IMR-90 (cell line): ENCODE measurements at regions not wholly inside any gene's neighbourhood (a gene's known extent, or its start where the extent isn't known, plus 50 kb on each side); places are given as distances from the start of the nearest gene placed in this dataset.

ENCODE experiments used
- ATAC-seq: fragments of 200-7000 bp; cut with Tn5 transposase; 2 replicates; pipeline ENCODE4 v1.9.1; 2020; ENCODE audit warnings: low read depth, mild to moderate bottlenecking, moderate library complexity
- BruUV-seq: library from RNA; stranded (reverse); fragments of 400-500 nt; replicated peaks from 2 replicates; lab custom pipeline; 2021; lab: Mats Ljungman, UMichigan
- CTCF ChIA-PET: fragments of 300-600 bp; formaldehyde crosslinking; extraction: SDS; loops from one replicate; lab custom pipeline; 2021; ENCODE audit warnings: antibody characterized with exemption; lab: Yijun Ruan, JAX
- POLR2A ChIA-PET: fragments of 300-600 bp; sonication (Branson Sonifier 250); formaldehyde crosslinking; loops from one replicate; lab custom pipeline; 2022; ENCODE audit warnings: antibody characterized with exemption; ENCODE audit not compliant: unreplicated experiment; lab: Charles Lee
- DNase-seq: peaks from one replicate; pipeline ENCODE4 v3.0.0; 2013
- H2AFZ ChIP-seq: replicated peaks from 2 replicates; pipeline ENCODE3; 2013; ENCODE audit warnings: low read length, mild to moderate bottlenecking; ENCODE audit not compliant: poor library complexity
- H2AK5ac ChIP-seq: 2 replicates; pipeline ENCODE4 v1.6.1; 2013; ENCODE audit warnings: low read depth, low read length, inconsistent platforms
- H2AK9ac ChIP-seq: replicated peaks from 2 replicates; pipeline ENCODE3; 2013; ENCODE audit warnings: mild to moderate bottlenecking, low read depth, low read length, moderate library complexity; ENCODE audit not compliant: poor library complexity
- H2BK120ac ChIP-seq: 2 replicates; pipeline ENCODE4 v1.6.1; 2013; ENCODE audit warnings: low read depth, low read length, inconsistent platforms
- H2BK15ac ChIP-seq: 3 replicates; pipeline ENCODE4 v1.6.1; 2013; ENCODE audit warnings: low read depth, low read length, inconsistent platforms
- H2BK20ac ChIP-seq: 2 replicates; pipeline ENCODE4 v1.6.1; 2013; ENCODE audit warnings: low read depth, mild to moderate bottlenecking, inconsistent platforms, low read length, moderate library complexity
- H2BK5ac ChIP-seq: 2 replicates; pipeline ENCODE4 v1.6.1; 2013; ENCODE audit warnings: mild to moderate bottlenecking, low read depth, low read length, inconsistent platforms; ENCODE audit not compliant: poor library complexity, severe bottlenecking
- H3K14ac ChIP-seq: replicated peaks from 2 replicates; pipeline ENCODE4 v1.6.1; 2013; ENCODE audit warnings: low read depth, low read length, inconsistent platforms
- H3K18ac ChIP-seq: 2 replicates; pipeline ENCODE4 v1.6.1; 2013; ENCODE audit warnings: low read depth, low read length, control low read depth
- H3K23ac ChIP-seq: 2 replicates; pipeline ENCODE4 v1.6.1; 2013; ENCODE audit warnings: low read depth, low read length, inconsistent platforms
- H3K27ac ChIP-seq: 2 replicates; pipeline ENCODE4 v1.5.1; 2013; ENCODE audit warnings: mild to moderate bottlenecking, control low read depth, low read length; ENCODE audit not compliant: insufficient read depth
- H3K27me3 ChIP-seq: 2 replicates; pipeline ENCODE4 v1.6.1; 2013; ENCODE audit warnings: low read length; ENCODE audit not compliant: control insufficient read depth, insufficient read depth
- H3K36me3 ChIP-seq: 2 replicates; pipeline ENCODE4 v1.6.1; 2013; ENCODE audit warnings: low read length, mixed read lengths; ENCODE audit not compliant: control insufficient read depth, insufficient read depth
- H3K4ac ChIP-seq: 2 replicates; pipeline ENCODE4 v1.6.1; 2013; ENCODE audit warnings: low read depth, low read length, inconsistent platforms
- H3K4me1 ChIP-seq: 2 replicates; pipeline ENCODE4 v1.6.1; 2013; ENCODE audit warnings: low read length, mixed read lengths; ENCODE audit not compliant: control insufficient read depth, insufficient read depth
- H3K4me2 ChIP-seq: 2 replicates; pipeline ENCODE4 v1.6.1; 2013; ENCODE audit warnings: low read depth, mild to moderate bottlenecking, control low read depth, low read length, moderate library complexity
- H3K4me3 ChIP-seq: 2 replicates; pipeline ENCODE4 v1.5.1; 2013; ENCODE audit warnings: low read depth, mild to moderate bottlenecking, control low read depth, low read length, moderate library complexity; ENCODE audit not compliant: insufficient read depth
- H3K56ac ChIP-seq: 2 replicates; pipeline ENCODE4 v1.6.1; 2013; ENCODE audit warnings: low read length, inconsistent platforms; ENCODE audit not compliant: insufficient read depth; ENCODE audit errors: extremely low read depth
- H3K79me1 ChIP-seq, 2 experiments: 2 replicates each; pipeline ENCODE4 v1.6.1; 2013; ENCODE audit warnings: low read length in 2 of 2, inconsistent platforms in 1 of 2, low read depth in 1 of 2
- H3K9ac ChIP-seq: 2 replicates; pipeline ENCODE4 v1.6.1; 2013; ENCODE audit warnings: low read depth, low read length, control low read depth
- H3K9me1 ChIP-seq: 2 replicates; pipeline ENCODE4 v1.6.1; 2013; ENCODE audit warnings: low read length, inconsistent platforms; ENCODE audit not compliant: insufficient read depth
- H3K9me3 ChIP-seq: 2 replicates; pipeline ENCODE4 v1.6.1; 2013; ENCODE audit warnings: low read length; ENCODE audit not compliant: control insufficient read depth, insufficient read depth
- H4K20me1 ChIP-seq: 2 replicates; pipeline ENCODE4 v1.6.1; 2013; ENCODE audit warnings: low read length, inconsistent platforms; ENCODE audit not compliant: insufficient read depth
- H4K5ac ChIP-seq: 2 replicates; pipeline ENCODE4 v1.6.1; 2013; ENCODE audit warnings: mild to moderate bottlenecking, low read depth, low read length, control low read depth
- H4K8ac ChIP-seq, 2 experiments: 2 replicates each; pipeline ENCODE4 v1.6.1; 2013; ENCODE audit warnings: low read depth in 2 of 2, low read length in 2 of 2, control low read depth in 1 of 2, inconsistent platforms in 1 of 2
- H4K91ac ChIP-seq: 2 replicates; pipeline ENCODE4 v1.6.1; 2013; ENCODE audit warnings: low read depth, low read length, inconsistent platforms; ENCODE audit not compliant: insufficient read depth
- BHLHE40 ChIP-seq: fragments of 150-350 bp; IDR thresholded peaks from 2 replicates; pipeline ENCODE4 v1.6.1; 2016; ENCODE audit warnings: mild to moderate bottlenecking, low read depth, low read length
- CEBPB ChIP-seq: IDR thresholded peaks from 2 replicates; pipeline ENCODE4 v1.6.1; 2012; ENCODE audit warnings: low read depth, low read length, improper control_type of control experiment
- CHD1 ChIP-seq: IDR thresholded peaks from 2 replicates; pipeline ENCODE4 v1.6.1; 2012; ENCODE audit warnings: low read depth, low read length, improper control_type of control experiment
- CTCF ChIP-seq: conservative IDR thresholded peaks from 2 replicates; pipeline ENCODE4 v1.5.1; 2012; ENCODE audit warnings: mild to moderate bottlenecking, low read depth, low read length, improper control_type of control experiment
- ELK1 ChIP-seq: fragments of 150-350 bp; IDR thresholded peaks from 2 replicates; pipeline ENCODE4 v1.6.1; 2016; ENCODE audit warnings: low read depth, mild to moderate bottlenecking, low read length, moderate library complexity, borderline replicate concordance
- FOS ChIP-seq: fragments of 150-350 bp; IDR thresholded peaks from 2 replicates; pipeline ENCODE4 v1.6.1; 2016; ENCODE audit warnings: low read depth, low read length
- MAFK ChIP-seq: IDR thresholded peaks from 2 replicates; pipeline ENCODE4 v1.6.1; 2012; ENCODE audit warnings: low read depth, low read length, improper control_type of control experiment
- MAZ ChIP-seq: IDR thresholded peaks from 2 replicates; pipeline ENCODE4 v1.6.1; 2012; ENCODE audit warnings: low read depth, mild to moderate bottlenecking, low read length, improper control_type of control experiment, moderate library complexity, borderline replicate concordance
- MXI1 ChIP-seq: IDR thresholded peaks from 2 replicates; pipeline ENCODE4 v1.6.1; 2012; ENCODE audit warnings: low read depth, mild to moderate bottlenecking, low read length, moderate library complexity, borderline replicate concordance
- NFE2L2 ChIP-seq: fragments of 150-350 bp; IDR thresholded peaks from 2 replicates; pipeline ENCODE4 v1.6.1; 2016; ENCODE audit warnings: low read depth, mild to moderate bottlenecking, low read length
- POLR2A ChIP-seq: IDR thresholded peaks from 2 replicates; pipeline ENCODE4 v1.6.1; 2012; ENCODE audit warnings: mild to moderate bottlenecking, low read depth, low read length
- RAD21 ChIP-seq: IDR thresholded peaks from 2 replicates; pipeline ENCODE4 v1.6.1; 2012; ENCODE audit warnings: low read length, improper control_type of control experiment
- RCOR1 ChIP-seq: IDR thresholded peaks from 2 replicates; pipeline ENCODE4 v1.6.1; 2012; ENCODE audit warnings: mild to moderate bottlenecking, low read length, improper control_type of control experiment; ENCODE audit not compliant: insufficient replicate concordance
- RFX5 ChIP-seq: IDR thresholded peaks from 2 replicates; pipeline ENCODE4 v1.8.0; 2012; ENCODE audit warnings: low read depth, mild to moderate bottlenecking, low read length, moderate library complexity
- SMC3 ChIP-seq: fragments of 150-350 bp; IDR thresholded peaks from 2 replicates; pipeline ENCODE4 v1.6.1; 2016; ENCODE audit warnings: low read depth, mild to moderate bottlenecking, antibody characterized with exemption, low read length, moderate library complexity
- USF2 ChIP-seq: fragments of 150-350 bp; IDR thresholded peaks from 2 replicates; pipeline ENCODE4 v1.6.1; 2017; ENCODE audit warnings: mild to moderate bottlenecking, antibody characterized with exemption, low read length, low read depth
- WGBS, 2 experiments: methylation state at CpG; one replicate each; pipeline versions ENCODE4 v1.1.5 to v1.1.7; 2013; ENCODE audit warnings: missing lambda C conversion rate in 2 of 2; ENCODE audit not compliant: insufficient read length in 1 of 2; ENCODE audit errors: extremely low coverage in 2 of 2; 5-methylcytosine and 5-hydroxymethylcytosine counted together
- dilution Hi-C: fragments of 300-500 bp; cut with HindIII; formaldehyde crosslinking; loops from one replicate; pipeline ENCODE4 v1.14.3; 2018; ENCODE audit warnings: low sequenced_read_pairs; ENCODE audit not compliant: unreplicated experiment
- in situ Hi-C: fragments of 300-500 bp; cut with MboI; formaldehyde crosslinking; loops from 3 replicates; pipeline ENCODE4 v1.14.3; 2019; ENCODE audit warnings: low sequenced_read_pairs, inconsistent platforms, mixed read lengths
- intact Hi-C: fragments of 100-400 bp; cut with micrococcal nuclease; formaldehyde crosslinking; loops from 2 replicates; pipeline ENCODE4 v1.10.0; 2022

- Histone ChIP-seq H4K91ac (no peak overlapping the region), H3K4ac (no peak overlapping the region), H3K56ac (no peak overlapping the region), H3K79me1 (no peaks in the 10 kb centered on the region), H4K20me1 (no peaks in the 10 kb centered on the region), H3K4me1 (peaks cover 5% of the 10 kb centered on the region; the same call in 1 of the 2 replicates), H3K4me2 (no peak overlapping the region), H2AK9ac (no peak overlapping the region), H3K36me3 (no peaks in the 10 kb centered on the region), H3K27me3 (no peaks in the 10 kb centered on the region; the same call in 1 of the 2 replicates), H4K5ac (no peak overlapping the region), H3K14ac (no peak overlapping the region), H3K9ac (no peak overlapping the region), H3K9me1 (no peaks in the 10 kb centered on the region; the same call in 1 of the 2 replicates), H3K9me3 (no peaks in the 10 kb centered on the region), H2BK15ac (no peak overlapping the region), H2BK5ac (no peak overlapping the region), H2AFZ (no peak overlapping the region), H3K18ac (no peak overlapping the region), H2BK120ac (no peak overlapping the region), H3K23ac (no peak overlapping the region), H4K8ac (no peak overlapping the region), H2AK5ac (no peak overlapping the region), H3K4me3 (no peak overlapping the region), H2BK20ac (no peak overlapping the region), H3K27ac (no peak overlapping the region)
- DNase-seq (no peak), ATAC-seq (no peak)
- ChIA-PET POLR2A (no interaction called here), CTCF (interaction anchor here (0.5 kb wide), 1 partner anchor 101 kb away, joined by 3 read pairs; no protein-coding TSS in a partner anchor)
- TF ChIP-seq MAFK (no peak), ELK1 (no peak), MXI1 (no peak), NFE2L2 (no peak), BHLHE40 (no peak), CEBPB (no peak), RFX5 (no peak), CTCF (no peak), RCOR1 (no peak), POLR2A (no peak), FOS (no peak), MAZ (no peak), USF2 (no peak), SMC3 (no peak), CHD1 (no peak), RAD21 (no peak)
- no TSS peak for BruUV-seq
- intact Hi-C loops = no loop called here
- no CpG with 5 or more reads among the region's 3 CpGs for WGBS, 2 experiments
- in situ Hi-C loops = no loop called here
- dilution Hi-C loops = no loop called here
These were observed 167.0 kb upstream of the AHI1 start for GRCh38 chr6:135664527-135664926.
